Left colon (tissue), 2 donors: ENCODE measurements at regions not wholly inside any gene's neighbourhood (a gene's known extent, or its start where the extent isn't known, plus 50 kb on each side); places are given as distances from the start of the nearest gene placed in this dataset.

Source experiments
- ATAC-seq: fragments of 200-7000 bp; cut with Tn5 transposase; one replicate; pipeline ENCODE4 v1.9.1; 2020; ENCODE audit warnings: mild to moderate bottlenecking, moderate library complexity
- DNase-seq, 2 donors: peaks; one replicate each; pipeline ENCODE4 v3.0.0-alpha.2; 2020
- intact Hi-C, 2 donors: fragments of 100-400 bp; cut with DNase I in 1 of 2; cut with micrococcal nuclease in 1 of 2; formaldehyde crosslinking; loops; one replicate each; pipeline versions ENCODE4 v1.11.2 to v1.14.0; 2022; cut with DNase I, micrococcal nuclease
- donor health status: DM: no; HTN: no; CAD: no.
- donor health status: DM: yes; HTN: yes; CAD: no.

- intact Hi-C loops, result no loop called here
- ATAC-seq, result no peak
- DNase-seq, result no peak
Measured at GRCh38 chr12:28137414-28137813, 52.8 kb upstream of the CCDC91 start.

GRCh38 chr12:28140404-28140803 is 49.9 kb upstream of the CCDC91 start:
- intact Hi-C loops, result no loop called here
- ATAC-seq (no peak), DNase-seq (no peak)
